Testis (tissue), 2 donors: ENCODE measurements at regions not wholly inside any gene's neighbourhood (a gene's known extent, or its start where the extent isn't known, plus 50 kb on each side); places are given as distances from the start of the nearest gene placed in this dataset.

Experiments used
- POLR2A ChIP-seq: fragments of 450-650 bp; IDR thresholded peaks from one replicate; pipeline ENCODE4 v1.6.1; 2017; ENCODE audit warnings: antibody characterized with exemption, mild to moderate bottlenecking, moderate library complexity
- TF ChIP-seq, protein P1 (sequence below), 3 experiments: fragments of 450-650 bp in 2 of 3; fragments of 200-600 bp in 1 of 3; sonication (generic) in 1 of 3; IDR thresholded peaks; one replicate each; pipeline ENCODE4 v1.5.1; 2016 to 2019; ENCODE audit warnings: antibody characterized with exemption in 3 of 3, mild to moderate bottlenecking in 2 of 3, moderate library complexity in 1 of 3

DNA sequence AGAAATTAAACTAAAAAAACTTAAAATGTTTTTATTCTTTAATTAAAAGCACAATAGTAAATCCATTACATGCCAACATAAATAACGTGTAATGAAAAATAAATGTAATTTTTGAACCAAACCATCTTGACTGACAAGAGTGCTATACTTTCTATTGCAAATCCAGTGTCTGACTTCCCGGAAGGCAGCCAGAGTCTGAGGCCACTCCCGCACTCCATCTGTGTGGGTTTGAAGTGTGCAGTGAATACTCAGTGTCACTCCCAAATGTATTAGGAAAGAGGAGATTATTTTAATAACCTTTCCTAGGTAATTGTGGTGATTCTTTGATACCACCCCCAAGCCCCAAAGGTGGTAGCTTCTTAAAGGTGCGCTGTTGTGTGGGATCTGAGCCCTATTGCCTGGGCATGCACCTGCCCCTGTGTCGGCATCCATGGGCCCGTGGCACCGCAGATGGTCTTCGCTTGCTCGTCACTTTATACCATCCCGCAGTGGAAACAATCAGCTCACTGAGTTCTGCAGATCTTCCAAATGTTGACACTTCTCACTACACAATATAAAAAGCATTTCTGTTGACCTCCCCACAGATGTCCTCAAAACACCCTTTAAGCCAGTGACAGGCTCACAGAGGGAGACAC is 391.2 kb downstream of the THBS2 start:
- TF ChIP-seq, protein P1, sequence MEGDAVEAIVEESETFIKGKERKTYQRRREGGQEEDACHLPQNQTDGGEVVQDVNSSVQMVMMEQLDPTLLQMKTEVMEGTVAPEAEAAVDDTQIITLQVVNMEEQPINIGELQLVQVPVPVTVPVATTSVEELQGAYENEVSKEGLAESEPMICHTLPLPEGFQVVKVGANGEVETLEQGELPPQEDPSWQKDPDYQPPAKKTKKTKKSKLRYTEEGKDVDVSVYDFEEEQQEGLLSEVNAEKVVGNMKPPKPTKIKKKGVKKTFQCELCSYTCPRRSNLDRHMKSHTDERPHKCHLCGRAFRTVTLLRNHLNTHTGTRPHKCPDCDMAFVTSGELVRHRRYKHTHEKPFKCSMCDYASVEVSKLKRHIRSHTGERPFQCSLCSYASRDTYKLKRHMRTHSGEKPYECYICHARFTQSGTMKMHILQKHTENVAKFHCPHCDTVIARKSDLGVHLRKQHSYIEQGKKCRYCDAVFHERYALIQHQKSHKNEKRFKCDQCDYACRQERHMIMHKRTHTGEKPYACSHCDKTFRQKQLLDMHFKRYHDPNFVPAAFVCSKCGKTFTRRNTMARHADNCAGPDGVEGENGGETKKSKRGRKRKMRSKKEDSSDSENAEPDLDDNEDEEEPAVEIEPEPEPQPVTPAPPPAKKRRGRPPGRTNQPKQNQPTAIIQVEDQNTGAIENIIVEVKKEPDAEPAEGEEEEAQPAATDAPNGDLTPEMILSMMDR (IDR thresholded peaks at IDR 0.05), result no peak
- TF ChIP-seq POLR2A, result no peak
